ENCODE measurements at regions not wholly inside any gene's neighbourhood (a gene's known extent, or its start where the extent isn't known, plus 50 kb on each side); places are given as distances from the start of the nearest gene placed in this dataset.

- TF ChIP-seq MAX (IDR thresholded peaks at IDR 0.05; ENCODE audit: low read depth), result no peak
- no peak for TF ChIP-seq NFIC (IDR thresholded peaks at IDR 0.05; ENCODE audit: borderline replicate concordance)
- no peak for TF ChIP-seq ELF1 (IDR thresholded peaks at IDR 0.05)
- TF ChIP-seq GATA2 (CRISPR knock-in tag; IDR thresholded peaks at IDR 0.05), result no peak
- no peak for TF ChIP-seq JUND (IDR thresholded peaks at IDR 0.05)
Measured at GRCh38 chr17:52673791-52674190, 515.3 kb upstream of the CA10 start (continued).

- Histone ChIP-seq H3K4me3 (ENCODE audit: low read depth in 2 of 2, low read length in 1 of 2) (no peak overlapping the region), H3K27me3 (ENCODE audit: insufficient read depth) (no peaks in the 10 kb centered on the region), H4K20me1 (ENCODE audit: insufficient read depth) (no peaks in the 10 kb centered on the region), H3K9me3 (no peaks in the 10 kb centered on the region), H3K9ac (no peak overlapping the region), H3K79me2 (ENCODE audit: insufficient read depth) (no peaks in the 10 kb centered on the region), H3K36me3 (replicated peaks in 1 of 2; ENCODE audit: control insufficient read depth in 1 of 2, insufficient read depth in 2 of 2, low read length in 1 of 2) (no peaks in the 10 kb centered on the region), H3F3A (replicated peaks; ENCODE audit: insufficient read depth) (no peaks in the 10 kb centered on the region), H3K27ac (ENCODE audit: low read depth in 2 of 2, low read length in 1 of 2) (no peak overlapping the region), H2AFZ (ENCODE audit: low read depth) (no peak overlapping the region), H3K4me1 (ENCODE audit: control insufficient read depth in 1 of 2, insufficient read depth in 2 of 2, low read depth in 1 of 2, low read length in 1 of 2) (no peaks in the 10 kb centered on the region), H3K9me2 (no peaks in the 10 kb centered on the region), H3K4me2 (no peak overlapping the region)
- 4% methylated on average over 1 of the region's 1 CpG for WGBS (ENCODE audit: low lambda C conversion rate)
- ChIA-PET POLR2A (no interaction called here), CTCF (no interaction called here)
- DNase-seq, result no peak
- no peak for TF ChIP-seq RCOR1 (IDR thresholded peaks at IDR 0.05; ENCODE audit: low read length)
- TF ChIP-seq YY1 (IDR thresholded peaks at IDR 0.05; ENCODE audit: low read depth), result no peak
- TF ChIP-seq GATA2 (CRISPR knock-in tag; IDR thresholded peaks at IDR 0.05), result no peak
- no peak for TF ChIP-seq RXRA (IDR thresholded peaks at IDR 0.05; ENCODE audit: borderline replicate concordance, low read depth)
- TF ChIP-seq POLR2AphosphoS5 (IDR thresholded peaks at IDR 0.05; ENCODE audit: low read depth, low read length), result no peak
- TF ChIP-seq NRF1 (IDR thresholded peaks at IDR 0.05; ENCODE audit: low read depth, low read length), result no peak
- TF ChIP-seq CTCF (IDR thresholded peaks at IDR 0.05), result no peak
- no peak for TF ChIP-seq TCF12 (IDR thresholded peaks at IDR 0.05)
- TF ChIP-seq USF1 (IDR thresholded peaks at IDR 0.05; ENCODE audit: borderline replicate concordance, low read depth), result no peak
- TF ChIP-seq RFX5 (IDR thresholded peaks at IDR 0.05; ENCODE audit: low read length), result no peak
- TF ChIP-seq MEF2A (IDR thresholded peaks at IDR 0.05; ENCODE audit: borderline replicate concordance, low read depth), result no peak
- TF ChIP-seq EZH2phosphoT487 (IDR thresholded peaks at IDR 0.05; ENCODE audit: borderline replicate concordance, low read depth), result no peak
- TF ChIP-seq REST (IDR thresholded peaks at IDR 0.05; ENCODE audit: low read depth, low read length), result no peak
- no peak for TF ChIP-seq FOSL2 (IDR thresholded peaks at IDR 0.05; ENCODE audit: borderline replicate concordance, low read depth)
- TF ChIP-seq FOXM1 (IDR thresholded peaks at IDR 0.05; ENCODE audit: low read depth), result no peak
- no peak for TF ChIP-seq TEAD4 (IDR thresholded peaks at IDR 0.05; ENCODE audit: borderline replicate concordance, insufficient read depth)
- no peak for TF ChIP-seq EP300 (IDR thresholded peaks at IDR 0.05; ENCODE audit: borderline replicate concordance in 1 of 2, low read depth in 1 of 2, low read length in 1 of 2)
Measured at GRCh38 chr17:52666264-52666663, 507.8 kb upstream of the CA10 start.
